ENCODE measurements at regions not wholly inside any gene's neighbourhood (a gene's known extent, or its start where the extent isn't known, plus 50 kb on each side); places are given as distances from the start of the nearest gene placed in this dataset.
A peak's percentile ranks its signal among the peaks of the same experiment; 100 is the strongest.
"Not testable (repeated sequence)": the region's sequence is repeated elsewhere in the genome, so short reads cannot be mapped to it uniquely, and the experiment has no call there.

DNA sequence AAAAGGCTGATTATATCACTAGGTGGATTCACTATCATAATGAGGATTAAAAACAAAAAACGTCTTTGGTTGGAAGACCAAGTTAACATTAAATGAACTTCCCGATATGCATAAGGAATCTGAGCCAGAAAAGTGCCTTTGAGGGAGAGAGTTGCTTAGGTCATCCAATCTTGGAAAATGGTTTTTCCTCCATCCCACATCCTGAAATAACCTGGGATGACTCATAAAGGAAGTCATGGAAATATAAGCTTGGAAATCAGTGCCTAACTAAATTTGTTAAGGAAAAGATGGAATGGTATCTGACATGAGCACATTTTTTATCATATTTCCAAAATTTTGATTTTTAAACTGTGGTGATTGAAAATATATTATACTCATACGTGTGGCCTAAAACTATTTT lies 66.0 kb downstream of the KBTBD8 start:
- no peak for DNase-seq

DNA sequence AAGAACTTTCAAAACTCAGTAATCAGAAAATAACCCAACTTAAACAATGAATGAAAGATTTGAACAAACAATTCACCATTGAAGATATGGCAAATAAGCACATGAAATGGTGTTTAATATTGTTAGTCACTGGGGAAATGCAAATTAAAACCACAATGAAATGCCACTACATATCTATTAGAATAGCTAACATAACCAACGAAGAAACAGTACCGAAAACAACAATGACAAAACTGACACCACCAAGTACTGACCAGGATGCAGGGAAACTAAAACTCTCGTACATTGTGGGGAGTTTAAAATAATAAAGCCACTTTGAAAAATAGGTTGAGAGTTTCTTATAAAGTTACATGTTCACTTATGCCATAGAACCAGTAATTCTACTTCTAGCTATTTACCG lies 69.1 kb downstream of the KBTBD8 start:
- DNase-seq, result no peak

DNA sequence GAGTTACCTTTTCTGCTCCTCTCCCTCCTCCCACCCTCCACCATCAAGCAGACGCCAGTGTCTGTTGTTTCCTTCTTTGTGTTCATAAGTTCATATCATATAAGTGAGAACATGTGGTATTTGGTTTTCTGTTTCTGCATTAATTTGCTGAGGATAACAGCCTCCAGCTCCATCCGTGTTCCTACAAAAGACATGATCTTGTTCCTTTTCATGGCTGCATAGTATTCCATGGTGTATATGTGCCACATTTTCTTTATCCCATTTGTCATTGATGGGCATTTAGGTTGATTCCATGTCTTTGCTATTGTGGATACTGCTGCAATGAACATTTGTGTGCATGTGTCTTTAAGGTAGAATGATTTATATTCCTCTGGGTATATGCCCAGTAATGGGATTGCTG lies 74.5 kb downstream of the KBTBD8 start:
- not testable (repeated sequence) for DNase-seq

DNA sequence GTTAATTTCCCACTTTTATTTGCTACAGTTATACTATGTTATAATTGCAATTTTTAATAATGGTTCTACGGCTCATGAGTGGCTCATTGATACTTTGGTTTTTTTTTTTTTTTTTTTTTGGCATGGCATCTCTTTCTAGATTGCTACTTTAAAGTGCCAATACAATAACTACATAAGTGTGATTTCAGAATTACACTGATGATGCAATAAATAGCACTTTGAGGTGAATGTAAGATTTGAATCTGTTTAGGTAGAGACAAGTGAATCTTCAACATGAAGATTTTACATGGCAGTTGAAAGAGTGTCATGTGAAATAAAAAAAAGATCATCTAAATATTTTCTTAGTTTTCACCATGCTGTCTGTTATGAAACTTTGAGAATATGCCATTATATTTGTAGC lies 75.7 kb downstream of the KBTBD8 start:
- DNase-seq, result no peak

DNA sequence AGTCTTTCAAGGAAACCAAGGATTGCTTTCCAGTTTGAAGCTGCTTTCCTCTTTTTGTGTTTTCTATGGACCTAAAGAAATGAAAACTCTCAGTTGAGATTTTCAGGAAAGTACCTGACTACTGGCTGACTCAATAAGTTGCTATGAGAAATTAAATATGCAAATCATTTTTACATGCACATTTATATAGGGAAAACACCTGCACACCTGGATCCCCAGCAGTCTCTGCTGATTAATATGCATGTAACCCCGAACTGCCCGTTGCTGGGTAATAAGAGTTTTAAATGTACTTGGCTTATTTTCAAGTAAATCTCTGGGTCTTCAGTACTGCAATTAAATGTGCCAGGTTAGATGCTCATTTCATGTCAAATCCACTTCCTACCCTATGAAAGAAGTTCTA lies 77.2 kb downstream of the KBTBD8 start:
- no peak for DNase-seq

DNA sequence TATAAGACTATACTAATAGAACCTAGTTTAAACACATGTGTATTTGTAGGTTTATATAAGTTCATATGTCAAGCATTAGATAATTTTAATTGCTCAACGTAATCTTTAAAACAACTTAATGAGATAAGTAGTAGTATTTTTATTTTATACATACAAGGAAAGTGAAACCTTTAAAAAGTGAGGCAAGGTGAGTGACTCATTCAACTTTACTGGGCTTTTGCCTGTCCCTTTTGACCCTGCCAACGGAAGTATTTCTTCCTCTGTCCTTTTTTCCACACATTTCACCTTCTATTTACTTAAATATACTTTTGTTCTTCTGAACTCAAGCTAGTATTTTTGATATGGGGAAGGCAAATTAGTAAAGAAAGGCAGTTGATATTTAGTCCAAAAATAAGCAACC lies 78.5 kb downstream of the KBTBD8 start:
- DNase-seq, result no peak

DNA sequence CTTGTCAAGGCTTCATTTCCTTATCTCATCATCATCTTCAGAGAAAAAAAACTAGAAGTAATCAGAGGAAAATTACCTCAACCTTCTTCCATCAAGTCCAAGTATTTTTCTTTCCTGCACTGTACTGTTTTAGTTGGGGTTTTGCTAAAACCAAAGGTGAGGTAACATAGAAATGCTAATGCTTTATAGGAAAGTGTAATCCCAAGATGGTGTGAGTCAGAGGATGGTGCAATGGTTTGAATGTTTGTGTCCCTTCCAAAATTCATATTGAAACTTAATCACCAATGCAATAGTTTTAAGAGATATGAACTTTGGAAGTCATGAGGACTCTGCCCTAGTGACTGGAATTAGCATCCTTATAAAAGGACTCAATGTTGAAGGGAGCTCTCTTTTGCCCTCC lies 79.5 kb downstream of the KBTBD8 start:
- no peak for DNase-seq

DNA sequence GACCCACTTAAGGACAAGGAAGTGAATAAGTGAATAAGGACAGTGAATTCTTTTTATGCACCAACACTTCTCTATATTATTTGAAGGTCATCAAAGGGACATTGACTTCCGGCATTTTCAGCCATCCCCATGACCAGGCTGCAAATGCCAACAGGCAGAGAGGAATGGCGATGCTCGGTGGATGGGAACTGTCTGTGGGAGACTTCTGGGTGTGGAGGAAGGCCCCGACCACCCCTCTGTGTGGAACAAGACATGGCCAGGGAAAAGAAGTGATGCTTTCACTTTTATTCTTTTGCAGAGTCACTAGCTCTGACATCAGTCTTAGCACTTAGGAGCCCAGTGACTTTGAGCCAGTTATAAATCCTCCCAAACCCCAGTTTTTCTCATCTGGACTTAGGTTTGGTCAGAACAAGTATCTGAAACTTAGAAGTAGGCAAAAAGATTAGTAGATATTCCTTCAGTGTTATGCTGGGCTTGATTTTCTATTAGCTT lies 84.5 kb downstream of the KBTBD8 start:
- DNase-seq, result no peak

DNA sequence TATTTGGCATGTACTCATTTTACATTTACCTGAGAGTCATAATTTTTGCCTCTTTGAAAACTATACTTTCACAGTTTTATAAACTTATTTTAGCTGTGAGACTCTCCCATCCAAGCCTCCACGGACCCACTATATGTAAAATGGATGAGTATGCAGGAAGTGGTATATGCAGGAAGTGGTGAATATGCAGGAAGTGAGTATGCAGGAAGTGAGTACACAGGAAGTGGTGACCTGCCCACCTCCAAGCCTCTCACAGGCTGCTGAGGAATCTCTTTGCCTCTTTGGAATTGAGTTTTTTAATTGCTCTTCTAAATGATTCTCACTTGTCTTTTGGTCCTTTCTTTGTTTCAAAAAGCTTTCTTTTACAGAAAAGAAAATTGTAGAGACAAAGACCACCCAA lies 85.2 kb downstream of the KBTBD8 start:
- no peak for DNase-seq

DNA sequence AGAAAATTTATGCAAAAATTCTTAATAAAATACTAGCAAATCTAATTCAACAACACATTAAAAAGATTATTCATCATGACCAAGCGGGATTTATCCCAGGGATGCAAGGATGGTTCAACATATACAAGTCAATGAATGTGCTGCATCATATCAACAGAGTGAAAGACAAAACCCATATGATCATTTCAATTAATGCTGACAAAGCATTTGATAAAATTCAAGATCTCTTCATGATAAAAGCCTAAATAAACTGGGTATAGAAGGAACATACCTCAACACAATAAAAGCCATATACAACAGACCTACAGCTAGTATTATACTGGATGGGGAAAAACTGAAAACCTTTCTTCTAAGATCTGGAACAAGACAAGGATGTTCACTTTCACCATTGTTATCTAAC lies 89.7 kb downstream of the KBTBD8 start:
- DNase-seq, result no peak

DNA sequence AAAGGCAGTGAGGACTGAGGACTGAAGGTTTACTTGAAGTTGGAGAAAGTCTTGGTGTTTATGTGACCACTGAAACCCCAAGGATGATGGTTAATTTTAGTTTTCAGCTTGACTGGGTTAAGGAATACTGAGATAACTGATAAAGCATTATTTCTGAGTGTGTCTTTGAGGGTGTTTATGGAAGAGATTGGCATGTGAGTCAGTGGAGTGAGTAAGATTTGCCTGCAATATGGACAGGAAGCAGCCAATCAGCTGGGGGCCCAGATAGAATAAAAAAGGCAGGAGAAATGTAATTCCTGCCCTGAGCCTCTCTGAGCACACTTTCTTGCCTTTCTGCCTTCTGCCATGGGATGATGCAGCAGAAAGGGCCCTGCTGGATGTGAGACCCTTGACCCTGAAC lies 92.4 kb downstream of the KBTBD8 start:
- DNase-seq, result no peak

DNA sequence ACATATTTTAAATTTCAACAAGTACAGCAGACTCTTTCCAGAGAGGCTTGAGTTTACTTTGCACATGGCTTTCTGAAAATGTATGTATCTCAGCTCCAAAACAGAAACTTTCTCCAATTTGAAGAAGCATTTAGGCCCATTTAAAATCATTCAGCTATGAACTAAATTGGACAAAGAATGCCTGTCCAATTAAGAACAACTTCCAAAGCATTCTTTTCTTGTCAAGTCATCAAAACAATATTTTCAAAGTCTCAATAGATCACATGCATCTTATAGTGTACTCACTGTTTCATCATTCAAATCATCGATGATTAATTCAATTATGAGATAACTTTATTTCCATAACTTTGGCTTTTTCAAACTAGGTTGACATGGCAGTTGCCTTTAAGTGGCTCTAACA lies 95.2 kb downstream of the KBTBD8 start:
- DNase-seq, result no peak

DNA sequence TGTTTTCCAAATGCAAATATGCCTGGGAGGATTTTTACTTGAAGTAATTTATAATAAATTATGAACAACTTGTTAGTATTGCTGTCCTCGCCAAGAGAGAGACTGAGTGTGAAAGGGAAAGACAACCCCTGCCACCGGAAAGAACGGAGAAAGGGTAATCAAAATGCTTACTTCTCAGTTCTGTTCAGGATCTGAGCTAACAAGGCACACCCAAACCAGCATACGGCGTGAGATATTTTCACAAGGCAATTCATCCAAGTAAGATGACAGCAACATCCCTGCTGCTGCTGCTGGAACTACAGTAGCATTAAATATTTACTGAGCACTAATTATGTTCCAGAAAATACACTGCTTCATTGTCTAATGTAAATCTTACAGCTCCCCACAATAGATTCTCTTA lies 96.1 kb downstream of the KBTBD8 start:
- no peak for DNase-seq

DNA sequence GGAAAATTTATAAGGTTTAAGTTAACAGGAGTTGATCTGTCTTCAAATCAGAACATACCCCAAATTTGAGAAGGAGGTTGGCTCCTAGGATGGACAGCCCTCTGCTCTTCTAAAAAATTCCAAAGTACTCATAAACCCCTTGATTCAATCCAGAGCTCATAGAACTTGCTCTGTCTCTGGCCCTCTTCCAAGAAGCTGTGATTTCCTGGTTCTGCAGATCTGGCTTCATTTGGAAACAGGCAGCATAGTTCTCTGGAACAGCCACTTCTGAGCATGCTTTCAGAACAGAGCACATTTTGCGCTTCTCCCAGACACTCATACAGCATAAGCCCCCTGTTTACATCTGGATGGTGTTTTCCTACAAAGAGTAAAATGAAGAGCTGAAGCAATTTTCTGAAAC lies 96.7 kb downstream of the KBTBD8 start:
- DNase-seq, result no peak

DNA sequence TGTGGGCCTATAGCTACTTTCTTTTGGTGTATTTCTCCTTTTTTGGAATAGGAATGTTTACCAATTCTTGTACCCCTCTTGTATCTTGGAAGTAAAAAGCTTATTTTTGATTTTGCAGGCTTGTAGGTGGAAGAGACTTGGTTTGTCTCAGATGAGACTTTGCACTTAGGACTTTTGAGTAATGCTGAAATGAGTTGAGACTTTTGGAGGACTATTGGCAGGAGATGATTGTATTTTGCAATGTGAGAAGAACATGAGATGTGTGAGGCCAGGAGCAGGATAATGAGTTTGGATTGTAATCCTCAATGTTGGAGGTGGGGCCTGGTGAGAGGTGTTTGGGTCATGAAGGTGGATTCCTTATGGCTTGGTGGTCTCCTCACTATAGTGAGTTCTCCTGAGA lies 106.3 kb downstream of the KBTBD8 start:
- no peak for DNase-seq

DNA sequence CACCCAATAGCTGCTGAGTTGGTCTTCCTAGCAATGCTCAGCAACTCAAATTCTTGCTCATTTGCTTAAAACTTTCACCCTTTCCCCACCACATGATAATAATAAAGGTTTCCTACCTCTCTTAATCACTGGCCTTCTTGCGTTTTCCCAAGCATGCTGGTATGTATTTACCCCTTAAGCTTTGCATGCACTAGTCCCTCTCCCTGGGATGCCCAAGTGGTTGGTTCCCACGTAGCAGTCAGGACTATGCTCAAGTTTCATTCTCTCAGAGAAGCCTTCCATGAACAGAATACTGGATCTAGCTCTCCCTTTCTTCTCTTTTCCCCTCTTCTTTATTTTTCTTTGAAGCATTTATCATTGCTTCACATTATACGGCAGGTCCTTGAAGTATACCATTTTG lies 108.8 kb downstream of the KBTBD8 start:
- DNase-seq, result no peak

DNA sequence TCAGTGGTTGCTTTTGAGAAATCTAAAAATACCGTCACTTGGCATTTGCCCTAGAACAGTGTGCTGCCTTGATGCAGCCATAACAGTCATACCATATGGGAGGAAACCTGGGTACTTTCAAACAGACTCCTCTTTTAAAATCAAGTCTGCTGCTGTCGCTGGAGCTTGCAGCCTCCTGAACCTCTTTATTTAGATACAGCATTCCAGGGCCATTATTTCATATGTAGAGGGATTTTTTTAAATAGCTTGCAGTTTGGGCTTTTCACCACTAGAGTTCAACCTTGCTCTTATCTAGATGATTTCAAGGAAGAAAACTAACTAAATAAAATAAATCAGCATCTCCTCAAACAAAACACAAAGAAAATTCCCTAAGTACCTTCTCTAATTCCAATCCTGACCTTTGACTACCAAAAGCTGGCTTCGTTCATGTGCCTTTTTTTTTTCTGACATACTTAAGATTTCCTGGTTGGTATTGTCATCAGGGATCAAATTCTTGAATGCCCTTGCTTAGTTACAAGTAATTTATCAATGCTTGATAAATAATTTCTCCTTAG lies 111.6 kb downstream of the KBTBD8 start:
- DNase-seq, result peak; percentile 18

DNA sequence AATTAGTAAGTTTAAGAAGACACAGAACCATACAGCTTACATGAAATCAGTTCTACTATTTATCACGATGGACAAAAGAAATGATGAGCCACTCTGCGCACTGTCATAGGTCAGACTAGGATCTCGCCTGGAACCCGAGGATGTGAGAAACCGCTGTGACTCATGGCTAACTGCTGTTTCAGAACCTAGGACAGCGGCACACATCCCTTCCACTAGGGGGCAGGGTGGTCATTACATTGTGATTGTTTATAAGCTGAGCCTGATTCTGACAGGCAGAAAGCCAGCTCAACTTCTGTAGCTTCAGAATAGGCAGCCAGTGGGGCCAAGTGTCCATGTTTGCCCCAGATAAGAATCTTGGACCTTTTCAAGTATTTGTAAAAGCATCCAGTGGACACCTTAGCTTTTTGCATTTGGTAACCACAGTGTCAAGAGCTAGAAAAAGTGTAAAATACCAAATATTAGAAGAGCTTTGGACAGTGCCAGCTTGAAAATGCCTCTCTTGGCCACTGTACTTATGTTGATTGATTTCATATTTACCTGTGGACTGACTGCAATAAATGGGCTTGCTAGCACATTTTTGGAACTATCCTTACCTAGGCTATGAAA lies 115.8 kb downstream of the KBTBD8 start:
- DNase-seq, result peak; percentile 49

DNA sequence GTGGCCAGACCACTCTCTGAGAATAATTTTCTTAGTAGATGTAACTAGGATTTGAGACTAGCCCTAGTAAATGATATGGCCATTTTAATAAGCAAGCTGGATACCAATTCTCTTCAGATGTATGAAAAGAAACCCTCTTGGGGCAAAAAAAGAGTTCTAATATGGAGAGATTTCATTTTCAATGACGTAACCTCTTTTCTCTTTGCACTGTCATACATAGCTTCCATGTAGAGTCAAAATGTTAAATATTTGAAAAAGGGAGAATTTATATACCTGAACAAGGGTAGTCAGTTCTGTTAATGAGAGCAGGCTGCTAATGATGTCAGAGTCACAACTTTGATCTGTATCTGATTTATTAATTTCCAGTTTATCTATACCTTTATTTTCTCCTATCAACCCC lies 120.0 kb downstream of the KBTBD8 start:
- no peak for DNase-seq

DNA sequence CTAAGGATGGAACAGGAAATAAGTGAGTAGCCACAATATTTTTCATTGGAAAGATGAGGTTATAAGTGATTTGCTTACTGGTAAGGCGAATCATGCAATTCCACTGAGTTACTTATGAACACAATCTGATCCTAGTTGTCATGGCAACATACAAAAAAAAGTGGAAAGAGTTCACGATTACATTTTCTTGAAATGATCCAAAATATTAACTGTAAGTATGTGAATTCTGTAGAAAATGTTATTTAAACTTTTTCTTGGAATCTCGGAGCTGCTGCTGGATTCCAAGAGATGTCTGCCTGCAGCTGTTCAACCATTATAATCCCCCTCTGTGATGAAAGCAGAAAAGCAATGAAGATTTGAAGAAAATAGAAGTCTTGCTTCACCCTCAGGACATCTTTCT lies 120.5 kb downstream of the KBTBD8 start:
- DNase-seq, result no peak

DNA sequence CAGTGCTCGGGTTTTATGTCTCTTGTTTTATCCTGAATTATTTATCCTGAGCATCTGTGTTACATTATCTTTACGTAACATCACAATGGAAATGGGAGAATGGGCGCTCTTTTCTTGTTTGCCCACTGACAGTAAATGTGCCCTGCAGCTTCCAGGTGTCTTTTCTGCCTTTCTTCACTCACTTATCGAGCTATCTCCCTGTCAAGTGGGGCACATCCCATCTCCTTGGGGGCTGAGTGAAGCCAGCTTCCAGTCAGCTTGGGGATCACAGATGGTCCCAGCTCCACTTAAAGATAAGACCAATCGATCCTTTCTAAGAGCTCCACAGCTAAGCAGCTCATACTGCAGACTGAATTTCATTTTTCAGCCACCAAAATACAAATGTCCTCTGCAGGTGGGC lies 125.8 kb downstream of the KBTBD8 start:
- no peak for DNase-seq

DNA sequence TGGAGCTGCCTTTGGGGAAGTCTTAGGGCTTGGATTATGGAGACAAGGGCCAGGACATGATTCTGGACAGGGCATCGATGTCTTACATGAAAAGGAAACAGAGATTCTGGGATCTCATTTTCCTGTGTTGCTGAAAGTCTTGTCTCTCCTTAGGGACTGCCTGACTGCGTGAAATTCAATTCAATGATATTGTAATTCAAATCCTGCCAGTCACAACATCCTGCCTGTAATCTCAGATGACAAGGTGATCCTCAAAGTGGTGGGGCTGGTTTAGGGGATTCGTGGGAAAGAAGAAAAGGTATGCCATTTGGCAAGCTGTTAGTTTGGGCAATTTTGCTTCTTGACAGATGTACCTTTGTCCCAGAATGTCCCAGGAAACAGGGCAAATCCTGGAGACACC lies 129.1 kb downstream of the KBTBD8 start:
- DNase-seq, result no peak

DNA sequence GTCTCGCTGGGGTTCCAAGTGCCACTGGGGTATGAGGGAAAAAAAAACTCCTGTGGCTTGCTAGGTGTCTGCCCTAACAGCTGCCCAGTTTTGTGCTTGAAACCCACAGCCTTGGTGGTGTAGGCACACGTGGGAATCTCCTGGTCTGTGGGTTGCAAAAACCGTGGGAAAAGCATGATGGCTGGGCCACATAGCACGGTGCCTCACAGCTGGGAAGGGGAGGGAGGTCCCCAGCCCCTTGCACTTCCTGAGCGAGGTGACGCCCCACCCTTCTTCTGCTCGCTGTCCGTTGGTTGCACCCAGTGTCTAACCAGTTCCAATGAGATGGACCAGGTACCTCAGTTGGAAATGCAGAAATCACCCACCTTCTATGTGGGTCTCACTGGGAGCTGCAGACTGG lies 144.3 kb downstream of the KBTBD8 start:
- DNase-seq, result no peak

DNA sequence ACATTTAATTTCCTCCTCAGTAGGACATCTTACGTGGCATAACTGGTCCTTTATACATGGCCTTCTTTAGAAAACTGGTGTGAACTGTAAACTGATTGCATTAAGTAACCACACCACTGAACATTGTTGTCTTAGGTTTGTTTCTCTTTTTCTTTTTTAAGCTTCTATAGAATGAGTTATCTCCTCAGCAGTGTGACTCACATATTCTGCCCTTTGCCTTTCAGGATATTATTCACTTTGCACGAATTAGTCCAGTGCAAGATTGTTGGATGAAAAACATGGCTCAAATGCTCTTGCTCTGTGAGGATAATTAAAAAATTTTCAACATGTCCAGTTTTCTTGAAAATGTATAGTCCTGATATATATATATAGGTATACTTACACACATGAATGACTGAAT lies 147.6 kb downstream of the KBTBD8 start:
- DNase-seq, result no peak

DNA sequence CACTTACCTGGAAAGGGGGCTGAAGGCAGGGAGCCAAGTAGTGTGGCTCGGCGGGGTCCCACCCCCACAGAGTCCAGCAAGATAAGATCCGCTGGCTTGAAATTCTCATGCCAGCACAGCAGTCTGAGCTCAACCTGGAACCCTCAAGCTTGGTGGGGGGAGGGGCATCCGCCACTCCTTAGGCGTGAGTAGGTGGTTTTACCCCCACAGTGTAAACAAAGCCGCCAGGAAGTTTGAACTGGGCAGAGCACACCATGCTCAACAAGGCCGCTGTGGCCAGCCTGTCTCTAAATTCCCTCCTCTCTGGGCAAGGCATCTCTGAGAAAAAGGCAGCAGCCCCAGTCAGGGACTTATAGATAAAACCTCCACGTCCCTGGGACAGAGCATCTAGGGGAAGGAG lies 156.3 kb downstream of the KBTBD8 start:
- DNase-seq, result no peak

DNA sequence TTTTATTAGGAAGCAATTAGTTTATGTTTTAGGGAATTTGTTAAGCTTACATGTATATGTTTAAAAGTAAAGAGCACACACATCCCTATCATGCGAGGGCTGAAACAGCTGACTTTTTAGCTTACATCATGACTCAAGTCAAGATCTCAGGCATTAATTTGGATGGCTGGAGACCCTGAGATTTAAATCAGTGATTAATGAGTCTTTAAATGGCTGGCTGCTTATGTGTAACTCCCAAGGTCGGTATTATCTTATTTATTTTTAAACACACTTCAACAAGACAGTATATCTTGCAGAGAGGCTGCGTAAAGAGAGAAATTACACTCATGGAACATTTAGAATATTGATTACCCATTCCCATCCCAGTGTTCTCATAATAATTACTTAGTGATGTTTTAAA lies 169.4 kb downstream of the KBTBD8 start:
- no peak for DNase-seq
